Astrocyte (in vitro differentiated cells and primary cell): ENCODE measurements at regions not wholly inside any gene's neighbourhood (a gene's known extent, or its start where the extent isn't known, plus 50 kb on each side); places are given as distances from the start of the nearest gene placed in this dataset.

Source experiments
- EZH2 ChIP-seq: IDR thresholded peaks from 2 replicates; pipeline ENCODE4 v1.6.1; 2012; ENCODE audit warnings: mild to moderate bottlenecking, low read length, inconsistent platforms; ENCODE audit not compliant: insufficient read depth
- TF ChIP-seq, protein P1 (sequence below): IDR thresholded peaks from 2 replicates; pipeline ENCODE4 v1.5.1; 2011; ENCODE audit warnings: low read depth, mild to moderate bottlenecking, inconsistent platforms, low read length, moderate library complexity; ENCODE audit not compliant: insufficient read depth

DNA sequence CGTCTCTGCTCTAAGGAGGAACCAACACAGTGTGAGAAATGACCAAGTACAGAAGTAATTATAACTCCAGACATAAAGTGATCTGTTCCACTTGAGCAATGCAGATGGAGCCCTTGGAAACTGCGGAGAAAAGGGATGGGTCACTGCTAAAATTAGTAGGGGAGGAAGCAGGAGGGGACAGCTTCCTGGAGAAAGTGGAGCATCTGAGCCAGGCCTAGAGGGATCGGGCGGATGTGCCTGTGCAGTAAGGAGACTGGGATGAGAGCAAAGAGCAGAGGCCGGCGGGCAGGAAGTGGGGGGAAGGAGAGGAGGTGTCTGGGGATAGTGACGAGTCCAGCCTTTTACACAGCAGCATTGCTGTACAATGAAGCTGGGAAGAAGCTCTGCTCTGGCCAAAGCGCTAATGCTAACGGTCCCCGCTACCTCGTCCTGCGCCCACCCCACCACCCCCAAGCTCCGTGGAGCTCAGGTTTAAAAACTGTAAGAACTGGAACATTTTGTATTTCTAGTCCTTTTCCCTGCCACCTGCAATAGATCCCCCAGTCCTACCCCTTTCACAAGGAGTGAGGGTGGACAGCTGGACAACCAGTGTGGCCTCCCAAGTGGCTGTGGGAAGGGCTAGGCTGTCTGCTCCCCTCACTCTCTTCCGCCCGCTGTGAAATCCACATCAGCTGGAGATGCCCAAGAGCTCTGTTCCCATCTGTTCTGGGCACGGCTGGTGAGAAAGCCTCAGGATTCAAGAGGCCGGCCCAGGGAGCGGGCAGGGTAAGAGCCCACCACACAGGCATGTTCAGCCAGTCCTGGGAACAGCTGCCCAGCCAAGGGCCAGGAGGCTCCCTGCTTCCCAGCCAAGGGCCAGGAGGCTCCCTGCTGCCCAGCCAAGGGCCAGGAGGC, 53.0 kb upstream of the HES1 start:
- TF ChIP-seq, protein P1, sequence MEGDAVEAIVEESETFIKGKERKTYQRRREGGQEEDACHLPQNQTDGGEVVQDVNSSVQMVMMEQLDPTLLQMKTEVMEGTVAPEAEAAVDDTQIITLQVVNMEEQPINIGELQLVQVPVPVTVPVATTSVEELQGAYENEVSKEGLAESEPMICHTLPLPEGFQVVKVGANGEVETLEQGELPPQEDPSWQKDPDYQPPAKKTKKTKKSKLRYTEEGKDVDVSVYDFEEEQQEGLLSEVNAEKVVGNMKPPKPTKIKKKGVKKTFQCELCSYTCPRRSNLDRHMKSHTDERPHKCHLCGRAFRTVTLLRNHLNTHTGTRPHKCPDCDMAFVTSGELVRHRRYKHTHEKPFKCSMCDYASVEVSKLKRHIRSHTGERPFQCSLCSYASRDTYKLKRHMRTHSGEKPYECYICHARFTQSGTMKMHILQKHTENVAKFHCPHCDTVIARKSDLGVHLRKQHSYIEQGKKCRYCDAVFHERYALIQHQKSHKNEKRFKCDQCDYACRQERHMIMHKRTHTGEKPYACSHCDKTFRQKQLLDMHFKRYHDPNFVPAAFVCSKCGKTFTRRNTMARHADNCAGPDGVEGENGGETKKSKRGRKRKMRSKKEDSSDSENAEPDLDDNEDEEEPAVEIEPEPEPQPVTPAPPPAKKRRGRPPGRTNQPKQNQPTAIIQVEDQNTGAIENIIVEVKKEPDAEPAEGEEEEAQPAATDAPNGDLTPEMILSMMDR, result no peak
- no peak for TF ChIP-seq EZH2
